Mammary epithelial cell (primary cell): ENCODE measurements at regions not wholly inside any gene's neighbourhood (a gene's known extent, or its start where the extent isn't known, plus 50 kb on each side); places are given as distances from the start of the nearest gene placed in this dataset.

Experiments
- EZH2 ChIP-seq: IDR thresholded peaks from 2 replicates; pipeline ENCODE4 v1.6.1; 2012; ENCODE audit warnings: low read length, inconsistent platforms, borderline replicate concordance
- TF ChIP-seq, protein P1 (sequence below), 2 donors: IDR thresholded peaks in 1 of 2; conservative IDR thresholded peaks in 1 of 2; 2 replicates each; pipeline ENCODE4 v1.5.1; 2011 to 2012; ENCODE audit warnings: inconsistent platforms in 2 of 2, low read length in 2 of 2, mild to moderate bottlenecking in 2 of 2, control low read depth in 1 of 2, low read depth in 1 of 2; ENCODE audit not compliant: insufficient read depth in 1 of 2; ENCODE audit errors: extremely low read depth in 1 of 2

DNA sequence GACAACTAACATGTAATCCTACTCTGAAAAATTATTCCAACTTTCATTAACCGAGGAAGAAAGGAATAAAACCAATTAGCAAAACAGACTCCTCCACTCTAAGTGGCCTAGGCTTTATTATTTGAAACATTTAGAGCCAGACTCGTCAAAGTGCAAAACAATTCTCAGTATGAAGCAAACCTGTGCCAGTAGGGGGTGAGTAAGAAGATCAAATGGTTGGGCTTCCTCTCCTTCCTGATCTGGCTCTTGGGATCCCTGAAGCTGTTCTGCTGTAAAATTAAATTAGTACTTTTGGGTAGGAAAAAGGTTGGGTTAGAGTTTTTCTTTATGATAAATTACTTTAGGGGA is 177.6 kb upstream of the MAN1A1 start:
- TF ChIP-seq, protein P1, sequence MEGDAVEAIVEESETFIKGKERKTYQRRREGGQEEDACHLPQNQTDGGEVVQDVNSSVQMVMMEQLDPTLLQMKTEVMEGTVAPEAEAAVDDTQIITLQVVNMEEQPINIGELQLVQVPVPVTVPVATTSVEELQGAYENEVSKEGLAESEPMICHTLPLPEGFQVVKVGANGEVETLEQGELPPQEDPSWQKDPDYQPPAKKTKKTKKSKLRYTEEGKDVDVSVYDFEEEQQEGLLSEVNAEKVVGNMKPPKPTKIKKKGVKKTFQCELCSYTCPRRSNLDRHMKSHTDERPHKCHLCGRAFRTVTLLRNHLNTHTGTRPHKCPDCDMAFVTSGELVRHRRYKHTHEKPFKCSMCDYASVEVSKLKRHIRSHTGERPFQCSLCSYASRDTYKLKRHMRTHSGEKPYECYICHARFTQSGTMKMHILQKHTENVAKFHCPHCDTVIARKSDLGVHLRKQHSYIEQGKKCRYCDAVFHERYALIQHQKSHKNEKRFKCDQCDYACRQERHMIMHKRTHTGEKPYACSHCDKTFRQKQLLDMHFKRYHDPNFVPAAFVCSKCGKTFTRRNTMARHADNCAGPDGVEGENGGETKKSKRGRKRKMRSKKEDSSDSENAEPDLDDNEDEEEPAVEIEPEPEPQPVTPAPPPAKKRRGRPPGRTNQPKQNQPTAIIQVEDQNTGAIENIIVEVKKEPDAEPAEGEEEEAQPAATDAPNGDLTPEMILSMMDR (conservative IDR thresholded peaks at IDR 0.05 in 1 of 2, IDR thresholded peaks at IDR 0.05 in 1 of 2; ENCODE audit: extremely low read depth in 1 of 2, insufficient read depth in 1 of 2, low read depth in 1 of 2, low read length in 2 of 2) = no peak
- TF ChIP-seq EZH2 = no peak
